GM21515 (cell line): ENCODE measurements at regions not wholly inside any gene's neighbourhood (a gene's known extent, or its start where the extent isn't known, plus 50 kb on each side); places are given as distances from the start of the nearest gene placed in this dataset.
"Not testable (repeated sequence)": the region's sequence is repeated elsewhere in the genome, so short reads cannot be mapped to it uniquely, and the experiment has no call there.

Experiments
- ATAC-seq: cut with Tn5 transposase; IDR thresholded peaks from one replicate; pipeline ENCODE4 v1.9.1; 2021; ENCODE audit not compliant: unreplicated experiment

DNA sequence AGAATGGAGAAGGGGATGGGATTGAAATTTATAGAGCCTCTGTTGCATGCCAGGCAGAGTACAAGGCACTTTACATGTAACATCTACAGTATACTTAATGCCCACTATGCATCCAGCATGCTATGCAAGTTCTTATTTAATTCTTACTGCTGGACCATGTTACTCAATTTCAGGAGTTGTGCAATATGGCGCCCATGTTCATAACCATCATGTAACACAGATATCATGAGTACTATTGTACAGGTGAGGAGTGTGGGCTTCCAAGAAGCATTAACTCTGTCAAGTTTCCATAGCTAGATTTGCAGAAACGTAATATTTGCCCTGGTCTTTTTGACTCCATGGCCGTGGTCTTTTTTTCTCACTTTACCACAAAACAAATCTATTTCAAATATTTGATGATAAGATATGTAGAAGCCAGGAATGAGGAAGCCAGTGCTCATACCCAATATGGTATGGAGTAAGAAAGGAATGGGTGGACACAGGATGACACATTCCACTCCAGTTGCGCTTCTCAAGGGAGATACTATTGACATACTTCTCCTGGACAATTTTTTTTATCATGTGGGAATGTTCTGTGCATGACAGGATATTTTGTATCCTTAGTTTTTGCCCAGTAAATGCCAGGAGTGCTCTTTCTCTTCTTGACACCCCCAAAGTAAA, 191.8 kb downstream of the C12orf75 start:
- ATAC-seq, result no peak

DNA sequence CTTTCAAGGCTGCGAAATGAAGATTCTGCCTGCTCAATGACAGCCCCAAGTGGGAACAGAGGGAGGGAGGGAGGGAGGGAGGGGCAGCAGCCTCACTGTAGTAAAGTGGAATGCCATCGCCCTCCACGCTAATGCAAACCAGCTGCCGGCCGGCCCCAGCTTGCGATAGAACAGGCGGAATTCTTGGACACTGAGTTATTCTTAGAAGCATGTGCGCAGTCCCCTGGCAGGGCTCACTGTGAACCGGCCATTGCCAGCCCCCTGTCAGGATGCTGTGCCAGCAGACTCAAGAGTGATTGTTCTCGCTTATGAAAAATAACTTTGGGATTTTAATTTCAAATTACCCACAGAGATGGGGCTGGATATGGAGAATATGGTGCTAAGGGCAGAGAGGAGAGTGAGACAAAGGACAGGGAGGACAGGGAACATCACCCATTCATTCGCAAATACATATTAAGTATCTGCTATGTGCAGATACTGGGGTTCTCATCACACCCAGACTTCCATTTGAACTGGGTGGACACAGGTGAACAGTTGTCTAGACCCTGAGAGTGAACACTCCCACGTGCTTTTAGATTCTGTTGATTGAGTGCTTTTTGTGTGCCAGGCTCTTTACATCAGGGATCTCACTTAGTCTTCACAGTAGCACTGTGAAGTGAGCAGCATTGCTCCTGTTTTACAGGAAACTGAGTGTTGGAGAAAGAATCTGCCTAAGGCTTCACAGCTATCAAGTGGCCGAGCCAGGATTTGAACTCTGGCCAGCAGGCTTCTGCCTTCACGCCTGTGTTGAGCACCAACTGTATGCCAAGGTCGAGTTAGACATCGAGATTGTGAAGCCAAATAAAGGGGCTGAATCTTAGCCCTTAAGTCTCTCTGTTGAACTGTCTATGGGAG, 192.9 kb downstream of the C12orf75 start:
- ATAC-seq, result no peak

DNA sequence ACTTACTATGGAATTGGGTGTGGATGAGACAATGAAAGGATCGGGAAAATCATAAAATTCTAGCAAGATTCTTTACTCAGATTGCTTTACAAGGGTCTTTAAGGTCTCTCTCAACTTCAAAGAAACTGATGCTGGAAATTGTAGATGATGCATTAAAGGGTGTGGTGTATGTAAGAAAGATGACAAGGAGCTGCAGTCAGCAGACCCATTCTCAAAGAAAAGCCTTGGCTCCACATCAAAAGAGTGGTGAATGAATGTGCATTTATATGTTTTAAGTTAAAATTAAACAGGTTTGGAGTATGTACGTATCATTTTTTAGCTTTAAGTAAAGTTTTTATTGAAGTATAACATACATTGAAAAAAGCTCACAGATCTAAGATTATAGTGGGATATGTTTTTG, 194.5 kb downstream of the C12orf75 start:
- no peak for ATAC-seq

DNA sequence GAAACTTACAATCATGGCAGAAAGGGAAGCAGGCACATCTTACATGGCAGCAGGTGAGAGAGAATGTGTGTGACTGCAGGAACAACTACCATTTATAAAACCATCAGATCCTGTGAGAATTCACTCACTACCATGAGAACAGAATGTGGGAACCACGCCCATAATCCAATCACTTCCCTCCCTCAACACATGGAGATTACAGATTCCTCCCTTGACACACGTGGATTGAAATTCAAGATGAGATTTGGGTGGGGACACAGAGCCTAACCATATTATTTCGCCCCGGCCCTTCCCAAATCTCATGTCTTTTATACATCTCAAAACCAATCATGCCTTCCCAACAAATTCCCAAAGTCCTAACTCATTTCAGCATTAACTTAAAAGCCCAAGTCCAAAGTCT, 203.6 kb downstream of the C12orf75 start:
- ATAC-seq, result no peak

DNA sequence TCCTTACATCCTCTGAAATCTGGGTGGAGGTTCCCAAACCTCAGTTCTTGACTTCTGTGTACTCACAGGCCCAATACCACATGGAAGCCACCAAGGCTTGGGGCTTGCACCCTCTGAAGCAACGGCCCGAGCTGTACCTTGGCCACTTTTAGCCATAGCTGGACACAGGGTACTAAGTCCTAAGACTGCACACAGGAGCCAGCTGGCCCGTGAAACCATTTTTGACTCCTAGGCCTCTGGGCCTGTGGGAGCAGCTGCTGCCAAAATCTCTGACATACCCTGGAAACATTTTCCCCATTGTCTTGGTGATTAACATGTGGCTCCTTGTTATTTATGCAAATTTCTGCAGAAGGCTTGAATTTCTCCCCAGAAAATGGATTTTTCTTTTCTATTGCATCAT, 204.5 kb downstream of the C12orf75 start:
- not testable (repeated sequence) for ATAC-seq

DNA sequence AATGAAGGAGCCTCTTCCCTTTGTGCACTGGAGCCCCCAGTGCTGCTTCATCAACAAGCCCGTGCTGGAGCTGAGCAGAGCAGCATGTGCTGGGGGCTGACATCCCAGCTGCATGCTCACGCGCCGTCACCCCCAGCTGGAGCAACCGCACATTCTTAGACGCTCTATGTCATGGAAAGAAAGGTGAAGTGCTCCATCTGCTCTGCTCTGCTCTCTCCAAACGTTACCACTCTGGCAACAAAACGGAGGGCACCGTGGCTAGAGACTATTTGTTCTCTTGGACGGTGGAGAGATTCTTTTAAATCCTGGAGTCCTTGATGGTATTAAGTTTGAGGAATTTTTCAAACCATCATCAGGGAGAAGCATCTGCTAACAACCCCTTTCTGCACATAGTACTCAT, 208.4 kb downstream of the C12orf75 start:
- ATAC-seq, result no peak

DNA sequence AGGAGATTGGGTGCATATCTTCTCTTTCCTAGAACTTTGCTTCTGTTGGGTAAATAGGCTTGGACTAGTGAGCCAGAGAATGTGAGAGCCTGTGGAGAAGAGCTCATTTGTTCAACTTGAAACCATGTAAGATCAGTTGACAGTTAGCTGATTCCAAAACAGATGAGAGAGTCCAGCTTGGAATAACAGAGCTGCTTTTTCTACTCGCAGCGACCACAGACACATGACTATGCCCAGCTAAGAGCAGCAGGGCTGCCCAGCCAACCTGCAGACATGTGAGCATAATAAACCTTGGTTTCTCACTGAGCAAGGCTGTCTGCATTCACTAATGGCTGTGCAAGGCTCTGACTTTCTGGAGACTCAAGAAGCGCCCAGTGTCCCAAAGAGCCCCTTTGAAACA, 209.2 kb downstream of the C12orf75 start:
- no peak for ATAC-seq

DNA sequence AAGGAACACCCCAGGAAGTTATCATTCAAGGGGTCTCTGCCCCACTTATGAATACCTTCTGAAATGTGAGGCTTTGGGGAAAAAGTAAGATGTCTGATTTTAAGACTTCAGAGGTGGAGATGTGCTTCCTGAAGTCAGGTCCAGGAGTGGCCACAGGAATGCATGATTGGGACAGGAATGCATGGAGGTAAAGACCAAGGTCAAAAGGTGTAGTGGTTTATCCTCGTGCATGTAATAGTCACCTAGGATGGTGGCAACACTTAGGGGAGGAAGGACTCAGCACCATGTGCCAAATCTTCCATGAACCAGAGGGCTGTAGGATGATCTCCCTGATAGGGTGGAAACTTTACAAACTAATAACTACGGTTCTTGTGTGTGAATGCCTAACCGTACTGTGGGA, 217.3 kb downstream of the C12orf75 start:
- no peak for ATAC-seq

DNA sequence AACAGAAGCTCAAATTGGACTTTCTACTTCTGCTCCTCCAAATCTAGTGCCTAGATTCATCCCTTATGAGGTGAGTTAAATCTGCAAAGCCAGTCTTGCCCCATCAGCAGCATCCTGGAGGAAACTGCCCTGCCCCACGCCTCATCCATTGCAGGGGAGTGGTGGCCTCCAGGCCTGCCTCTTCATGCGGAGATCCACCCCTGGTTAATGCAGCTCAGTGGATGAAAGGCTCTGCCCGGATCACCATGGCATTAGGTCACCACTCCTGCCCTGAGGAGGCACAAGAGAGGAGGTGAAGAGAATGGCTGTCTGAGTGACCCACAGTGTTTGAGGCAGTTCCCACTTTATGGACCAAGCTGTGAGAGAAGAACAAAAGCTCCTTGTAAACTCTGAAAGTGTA, 218.1 kb downstream of the C12orf75 start:
- no peak for ATAC-seq

DNA sequence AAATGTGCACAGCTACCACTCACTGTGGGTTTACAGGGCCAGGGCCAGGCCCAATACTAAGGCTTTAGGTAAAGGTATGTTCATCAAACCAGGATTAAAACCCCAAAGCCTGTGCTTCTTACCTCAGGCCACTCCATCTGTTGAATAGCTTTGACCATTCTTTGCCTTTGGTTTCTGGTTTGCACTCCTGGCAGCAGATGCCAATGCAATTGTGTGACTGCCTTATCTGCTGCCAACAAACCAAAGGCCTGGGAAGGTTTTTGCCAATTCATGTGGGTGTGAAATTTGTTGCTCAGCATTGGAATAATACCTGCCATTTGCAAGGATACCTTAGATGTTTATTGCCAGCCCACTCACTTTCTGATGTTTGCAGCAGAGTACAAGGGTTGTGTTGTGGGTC, 221.6 kb downstream of the C12orf75 start:
- no peak for ATAC-seq

DNA sequence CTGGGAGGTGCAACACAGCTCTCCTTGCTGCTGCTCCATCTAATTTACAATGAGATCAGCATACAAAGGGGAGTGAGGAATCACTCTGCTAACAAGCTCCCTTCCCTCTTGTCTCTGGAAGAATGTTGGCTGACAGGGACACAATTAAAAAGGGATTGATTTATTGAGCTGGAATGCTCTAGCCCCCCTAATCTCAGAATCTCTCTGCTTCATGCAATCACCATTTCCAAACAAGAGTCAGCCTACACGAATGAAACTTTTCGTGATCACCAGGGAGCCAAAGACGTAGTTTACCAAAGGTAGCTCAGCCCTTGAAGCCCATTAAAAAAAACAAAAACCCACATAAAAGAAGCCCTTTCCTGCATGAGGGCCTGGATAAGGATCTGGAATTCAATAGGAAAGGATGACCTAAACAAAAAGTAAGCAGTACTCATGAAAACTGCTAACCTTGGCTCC, 223.8 kb downstream of the C12orf75 start:
- ATAC-seq, result no peak

DNA sequence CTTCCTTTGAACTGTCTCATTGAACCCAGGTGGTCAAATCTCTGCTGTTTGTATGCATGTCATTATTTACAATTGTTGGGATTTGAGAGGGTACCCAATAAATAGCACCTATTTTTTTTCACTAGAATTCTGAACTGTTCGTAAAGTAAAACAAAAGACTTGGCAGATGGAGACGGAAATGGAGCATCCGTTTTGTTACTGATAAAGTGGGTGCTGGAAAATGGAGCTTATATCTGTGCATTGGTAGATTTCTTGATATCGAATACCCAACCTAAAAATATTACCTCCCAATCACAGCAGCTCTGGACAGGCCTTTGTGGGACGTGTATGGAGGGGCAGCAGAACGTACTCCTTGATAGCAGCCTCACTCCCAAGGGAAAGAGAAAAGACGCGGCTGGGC, 224.4 kb downstream of the C12orf75 start:
- ATAC-seq, result no peak

DNA sequence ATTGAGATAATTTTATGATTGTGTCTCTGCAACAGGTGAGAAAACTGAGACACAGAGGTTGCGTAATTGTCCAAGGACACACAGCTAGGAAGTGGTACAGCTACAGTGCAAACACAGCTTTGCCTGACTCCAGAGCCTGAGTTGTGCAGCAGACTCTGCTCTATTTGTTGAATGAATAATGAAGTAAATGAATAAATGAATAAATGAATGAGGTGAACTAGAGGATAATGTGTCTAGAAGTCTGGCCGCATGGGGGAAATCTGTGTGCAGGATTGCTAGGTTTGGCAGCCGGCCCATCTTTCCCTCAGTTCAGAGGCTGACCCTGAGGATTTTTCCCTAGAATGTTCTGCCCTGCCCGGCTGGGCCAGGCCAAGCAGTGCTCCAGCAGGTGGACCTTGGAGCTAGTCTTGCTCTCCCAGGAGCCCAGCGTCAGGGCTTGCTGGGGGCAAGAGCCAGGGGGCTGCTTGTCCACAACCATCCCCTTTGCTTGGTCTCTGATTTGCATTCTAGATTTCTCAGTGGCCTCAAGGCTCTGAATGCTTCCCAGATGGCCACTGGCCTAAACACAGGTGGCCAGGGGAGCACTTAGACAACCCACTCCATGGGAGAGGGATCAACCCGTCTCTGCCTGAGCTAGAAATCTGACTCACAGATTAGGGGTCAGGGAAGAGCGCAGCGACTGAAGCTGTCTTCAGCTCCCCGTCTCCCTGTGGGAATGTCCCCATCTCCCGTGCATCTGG, 225.2 kb downstream of the C12orf75 start:
- no peak for ATAC-seq

DNA sequence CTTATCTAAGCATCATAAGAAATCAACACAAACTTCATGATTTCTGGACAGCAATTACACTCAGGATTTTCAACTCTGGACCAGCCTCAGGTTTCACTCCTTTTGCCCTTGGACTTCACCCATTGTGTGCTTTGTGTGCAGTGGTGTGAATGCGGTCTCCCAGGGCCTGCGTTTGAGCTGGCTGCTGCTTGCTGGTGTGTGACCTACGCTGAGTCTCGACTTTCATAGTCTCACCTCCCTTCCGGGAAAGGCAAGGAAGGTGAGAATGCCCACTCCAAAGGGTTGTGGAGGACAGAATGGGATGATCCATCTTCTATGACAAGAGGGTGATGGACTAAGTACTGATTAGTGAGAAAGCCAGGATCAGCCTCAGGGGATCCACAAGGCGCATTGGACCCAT, 228.8 kb downstream of the C12orf75 start:
- no peak for ATAC-seq

DNA sequence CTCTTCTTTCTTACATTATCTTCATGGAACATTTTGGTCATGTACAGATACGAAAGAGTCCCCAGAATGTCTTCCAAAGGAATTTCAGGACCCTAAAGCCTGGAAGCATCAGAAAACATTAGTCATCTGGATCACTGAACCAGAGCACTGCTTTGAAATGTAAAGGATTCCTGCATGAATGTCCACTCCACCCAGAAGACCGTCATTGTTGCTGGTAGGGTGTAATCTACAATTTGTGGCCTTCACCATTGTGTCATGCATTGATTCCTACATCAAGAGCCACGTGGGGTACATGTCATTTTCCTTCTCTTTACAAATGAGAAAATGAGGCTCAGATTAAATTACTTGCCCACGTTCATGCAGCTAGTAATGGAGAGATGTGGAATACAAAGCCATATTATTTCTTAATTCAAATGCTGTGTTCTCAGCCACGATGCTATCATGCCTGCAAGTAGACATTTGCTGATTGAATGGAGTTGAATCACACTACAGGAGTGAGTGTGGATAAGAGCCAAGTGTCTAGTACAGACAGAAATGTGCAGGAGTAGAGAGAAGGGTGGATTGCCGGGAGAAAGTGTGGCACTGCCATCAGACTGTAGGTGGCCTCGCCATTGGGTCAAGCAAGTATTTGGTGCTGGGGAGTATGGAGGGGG, 231.2 kb downstream of the C12orf75 start:
- ATAC-seq, result no peak

DNA sequence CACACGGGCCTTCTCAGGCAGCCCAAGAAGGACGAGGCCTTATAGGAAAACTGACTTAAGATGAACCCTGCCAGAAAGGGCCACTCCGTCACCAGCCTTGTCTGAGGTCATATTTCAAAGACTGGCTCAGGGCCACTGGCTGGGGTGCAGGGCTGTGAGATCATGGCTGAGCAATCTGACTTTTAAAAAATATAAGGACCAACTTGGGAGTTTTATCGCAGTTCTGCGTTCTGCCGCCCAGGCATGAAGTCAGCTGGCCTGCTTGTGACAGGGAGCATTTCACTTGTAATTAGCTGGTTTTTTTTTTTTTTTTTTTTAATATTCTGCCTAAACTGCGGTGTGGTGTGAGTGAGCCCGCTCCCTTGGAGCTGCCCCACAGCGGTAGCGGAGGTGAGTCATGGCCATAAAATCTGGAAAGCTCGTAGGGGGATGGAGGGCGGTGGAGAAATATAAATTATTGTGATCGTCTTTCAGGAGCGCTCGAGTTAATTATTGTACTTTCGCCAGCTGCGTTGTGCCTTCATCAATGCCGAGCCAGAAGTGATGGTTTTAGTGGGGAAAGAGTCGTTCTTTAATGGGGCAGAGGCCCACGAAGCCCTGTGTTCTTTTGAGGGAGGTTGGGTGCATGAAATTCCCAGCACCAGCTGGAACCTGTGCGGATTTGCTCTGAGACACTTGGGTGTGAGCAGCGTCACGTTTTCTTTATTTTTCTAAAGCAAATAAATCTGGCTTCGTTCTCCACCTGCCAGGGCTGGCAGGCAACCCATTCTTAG, 231.9 kb downstream of the C12orf75 start:
- no peak for ATAC-seq

DNA sequence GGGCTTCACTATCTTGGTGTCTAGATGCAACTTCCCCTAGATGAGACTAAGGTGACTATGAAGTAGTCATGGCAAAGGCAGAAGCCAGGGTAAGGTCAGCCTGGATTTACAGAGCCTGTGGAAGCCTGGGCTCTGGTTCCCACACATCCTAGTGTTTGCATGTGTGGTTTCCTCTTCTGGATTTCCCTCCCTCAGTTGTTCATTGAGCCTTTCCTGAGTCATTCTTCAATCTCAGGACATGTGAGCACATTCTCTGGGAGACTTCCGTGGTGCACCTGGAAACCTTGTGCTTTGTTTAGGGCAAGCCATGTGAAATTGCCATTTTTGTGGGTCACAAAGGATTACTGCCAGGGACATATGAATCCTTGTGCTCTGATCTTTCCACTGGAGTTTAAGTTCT, 236.6 kb downstream of the C12orf75 start:
- ATAC-seq, result no peak

DNA sequence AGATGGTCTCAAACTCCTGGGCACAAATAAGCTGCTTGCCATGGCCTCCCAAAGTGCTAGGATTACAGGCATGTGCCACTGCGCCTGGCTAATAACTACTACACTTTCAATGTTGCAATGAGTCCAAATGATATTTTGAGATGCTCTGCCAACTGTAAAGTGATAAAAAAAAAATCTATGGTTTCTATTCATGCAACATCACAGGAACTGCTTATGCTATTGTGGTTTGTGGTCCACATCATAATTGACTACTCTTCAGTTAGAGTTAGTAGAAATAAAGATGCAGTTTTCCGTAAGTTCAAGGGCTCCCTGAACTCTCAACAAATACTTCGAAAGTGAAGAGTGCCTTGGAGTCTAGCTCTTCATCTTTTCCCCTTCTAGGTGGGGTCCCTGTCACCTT, 239.4 kb downstream of the C12orf75 start:
- no peak for ATAC-seq

DNA sequence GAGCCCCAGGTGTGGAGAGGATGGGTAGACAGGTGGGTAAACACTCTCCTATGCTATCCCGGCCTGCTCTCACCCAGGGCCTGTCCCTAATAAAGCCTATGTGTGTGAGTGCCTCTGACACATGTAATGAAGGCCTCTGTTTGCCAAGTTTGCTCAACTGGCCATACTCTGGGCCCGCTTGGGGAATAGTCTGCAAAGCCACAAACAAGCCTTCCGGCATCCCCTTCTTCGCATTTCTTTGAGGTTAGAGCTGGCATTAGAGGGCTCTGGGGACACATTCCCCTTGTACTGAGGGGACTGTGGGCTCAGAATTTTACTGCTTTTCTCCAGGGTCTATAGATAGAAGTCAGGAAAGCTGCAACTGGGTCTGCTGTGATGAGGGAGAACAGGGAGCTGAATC, 240.5 kb downstream of the C12orf75 start:
- ATAC-seq, result no peak

DNA sequence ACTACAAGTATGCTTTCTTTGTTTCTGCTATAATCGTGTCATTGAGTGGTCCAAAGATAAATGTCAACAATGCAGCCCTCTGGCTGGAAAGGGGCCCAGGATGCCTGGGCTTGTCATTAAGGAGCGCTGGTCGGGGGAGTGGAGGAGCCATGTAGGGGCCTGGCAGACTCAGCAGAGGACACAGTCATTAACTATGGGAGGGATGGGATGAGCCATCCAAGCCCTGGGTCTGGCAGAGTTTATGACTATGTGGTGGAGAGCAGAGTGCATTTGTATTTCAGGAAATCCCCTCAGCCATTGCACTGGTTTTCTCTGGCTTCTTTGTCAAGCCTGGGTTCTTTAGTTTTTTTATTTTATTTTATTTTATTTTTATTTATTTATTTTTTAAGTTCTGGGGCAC, 243.1 kb downstream of the C12orf75 start:
- no peak for ATAC-seq
